ENCODE measurements at regions not wholly inside any gene's neighbourhood (a gene's known extent, or its start where the extent isn't known, plus 50 kb on each side); places are given as distances from the start of the nearest gene placed in this dataset.

GRCh38 chr13:78816592-78816991, 157.6 kb upstream of the OBI1 start:
- H3K9me3 ChIP-seq = no peaks in the 10 kb centered on the region
- no peak overlapping the region for H3K4me3 ChIP-seq
- H3K4me1 ChIP-seq = no peaks in the 10 kb centered on the region
- no peaks in the 10 kb centered on the region for H3K36me3 ChIP-seq
- intact Hi-C loops (cut with DNase I) = no loop called here
- H3K27me3 ChIP-seq = no peaks in the 10 kb centered on the region
- H3K9ac ChIP-seq (ENCODE audit: low read depth in 2 of 2, low read length in 2 of 2) = no peak overlapping the region
- DNase-seq = no peak
- no peak overlapping the region for H3K27ac ChIP-seq
- TF ChIP-seq, protein P1, sequence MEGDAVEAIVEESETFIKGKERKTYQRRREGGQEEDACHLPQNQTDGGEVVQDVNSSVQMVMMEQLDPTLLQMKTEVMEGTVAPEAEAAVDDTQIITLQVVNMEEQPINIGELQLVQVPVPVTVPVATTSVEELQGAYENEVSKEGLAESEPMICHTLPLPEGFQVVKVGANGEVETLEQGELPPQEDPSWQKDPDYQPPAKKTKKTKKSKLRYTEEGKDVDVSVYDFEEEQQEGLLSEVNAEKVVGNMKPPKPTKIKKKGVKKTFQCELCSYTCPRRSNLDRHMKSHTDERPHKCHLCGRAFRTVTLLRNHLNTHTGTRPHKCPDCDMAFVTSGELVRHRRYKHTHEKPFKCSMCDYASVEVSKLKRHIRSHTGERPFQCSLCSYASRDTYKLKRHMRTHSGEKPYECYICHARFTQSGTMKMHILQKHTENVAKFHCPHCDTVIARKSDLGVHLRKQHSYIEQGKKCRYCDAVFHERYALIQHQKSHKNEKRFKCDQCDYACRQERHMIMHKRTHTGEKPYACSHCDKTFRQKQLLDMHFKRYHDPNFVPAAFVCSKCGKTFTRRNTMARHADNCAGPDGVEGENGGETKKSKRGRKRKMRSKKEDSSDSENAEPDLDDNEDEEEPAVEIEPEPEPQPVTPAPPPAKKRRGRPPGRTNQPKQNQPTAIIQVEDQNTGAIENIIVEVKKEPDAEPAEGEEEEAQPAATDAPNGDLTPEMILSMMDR (IDR thresholded peaks at IDR 0.05) = no peak

DNA sequence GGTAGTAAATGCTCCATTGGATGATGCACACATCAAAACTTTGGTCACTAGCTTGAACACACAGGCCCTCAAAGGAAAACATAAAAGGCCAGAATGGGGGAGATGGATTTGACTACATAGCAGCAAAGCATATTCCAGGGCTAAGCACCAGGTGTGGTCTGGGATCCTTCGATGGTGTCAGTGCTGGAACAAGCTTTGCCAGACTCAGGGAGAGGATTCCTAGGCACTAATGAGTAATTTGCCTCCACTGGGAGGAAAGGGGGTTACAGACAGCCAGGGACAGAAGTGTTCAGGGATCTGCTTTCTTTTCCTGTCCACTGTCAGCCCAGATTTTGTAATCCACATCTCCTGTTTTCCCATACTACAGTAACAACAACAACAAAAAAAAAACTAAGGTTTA, 157.2 kb upstream of the OBI1 start:
- H3K9me3 ChIP-seq = no peaks in the 10 kb centered on the region
- H3K36me3 ChIP-seq = no peaks in the 10 kb centered on the region
- H3K27ac ChIP-seq = no peak overlapping the region
- H3K27me3 ChIP-seq = no peaks in the 10 kb centered on the region
- intact Hi-C loops (cut with DNase I) = no loop called here
- TF ChIP-seq, protein P1 (IDR thresholded peaks at IDR 0.05) = no peak
- no peak for DNase-seq
- no peak overlapping the region for H3K4me3 ChIP-seq
- H3K9ac ChIP-seq (ENCODE audit: low read depth in 2 of 2, low read length in 2 of 2) = no peak overlapping the region
- H3K4me1 ChIP-seq = no peaks in the 10 kb centered on the region

DNA sequence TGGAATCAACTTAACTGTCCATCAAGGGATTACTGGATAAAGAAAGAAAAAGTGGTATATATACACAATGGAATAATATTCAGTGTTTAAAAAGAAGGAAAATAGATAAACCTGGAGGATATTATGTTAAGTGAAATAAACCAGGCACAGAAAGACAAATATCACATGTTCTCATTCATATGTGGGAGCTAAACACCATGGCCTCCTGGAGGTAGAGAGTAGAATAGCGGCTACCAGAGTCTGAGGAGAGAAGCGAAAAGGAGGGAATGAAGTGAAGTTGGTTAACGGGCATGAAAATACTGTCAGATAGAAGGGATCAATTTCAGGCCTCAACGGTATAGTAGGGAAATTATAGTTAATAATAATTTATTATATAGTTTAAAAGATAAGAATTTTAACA, 147.5 kb upstream of the OBI1 start:
- no peak overlapping the region for H3K4me3 ChIP-seq
- DNase-seq = no peak
- no peak overlapping the region for H3K27ac ChIP-seq
- TF ChIP-seq, protein P1 (IDR thresholded peaks at IDR 0.05) = no peak
- H3K4me1 ChIP-seq = no peaks in the 10 kb centered on the region
- intact Hi-C loops (cut with DNase I) = no loop called here
- no peaks in the 10 kb centered on the region for H3K9me3 ChIP-seq
- H3K27me3 ChIP-seq = no peaks in the 10 kb centered on the region
- H3K9ac ChIP-seq (ENCODE audit: low read depth in 2 of 2, low read length in 2 of 2) = no peak overlapping the region
- no peaks in the 10 kb centered on the region for H3K36me3 ChIP-seq

- no peak for DNase-seq
- Histone ChIP-seq H3K9me3 (no peaks in the 10 kb centered on the region), H3K4me1 (no peaks in the 10 kb centered on the region), H3K4me3 (no peak overlapping the region), H3K9ac (ENCODE audit: low read depth in 2 of 2, low read length in 2 of 2) (no peak overlapping the region), H3K36me3 (no peaks in the 10 kb centered on the region), H3K27ac (no peak overlapping the region), H3K27me3 (no peaks in the 10 kb centered on the region)
- TF ChIP-seq, protein P1 (IDR thresholded peaks at IDR 0.05) = no peak
- intact Hi-C loops (cut with DNase I) = no loop called here
Observed at GRCh38 chr13:78802912-78803311, 144.0 kb upstream of the OBI1 start.

DNA sequence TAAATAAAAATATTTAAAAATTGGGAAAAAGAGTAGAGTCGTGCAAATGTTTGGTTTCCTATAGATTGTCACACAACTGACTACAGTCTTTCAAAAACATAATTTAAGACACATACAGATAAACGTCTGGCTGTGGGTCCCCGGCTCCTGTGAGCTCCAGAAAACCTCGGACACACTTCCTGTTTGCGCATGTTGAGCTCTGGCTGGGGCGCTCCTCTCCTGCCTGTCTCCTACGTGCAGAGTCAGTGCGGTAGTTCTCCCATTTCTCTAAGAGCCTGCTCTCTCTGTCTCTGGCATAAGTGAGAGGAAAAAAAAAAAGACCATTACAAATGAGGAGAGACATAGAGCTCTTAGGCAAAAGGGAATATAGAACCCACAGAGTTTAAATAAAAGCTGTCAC, 128.2 kb upstream of the OBI1 start:
- Histone ChIP-seq H3K27me3 (no peaks in the 10 kb centered on the region), H3K4me3 (no peak overlapping the region), H3K36me3 (no peaks in the 10 kb centered on the region), H3K9me3 (no peaks in the 10 kb centered on the region), H3K9ac (ENCODE audit: low read depth in 2 of 2, low read length in 2 of 2) (no peak overlapping the region), H3K4me1 (no peaks in the 10 kb centered on the region), H3K27ac (no peak overlapping the region)
- intact Hi-C loops (cut with DNase I) = no loop called here
- TF ChIP-seq, protein P1 (IDR thresholded peaks at IDR 0.05) = no peak
- DNase-seq = no peak

GRCh38 chr13:78786459-78786858, 127.5 kb upstream of the OBI1 start:
- intact Hi-C loops (cut with DNase I) = no loop called here

More at GRCh38 chr13:78786459-78786858, 127.5 kb upstream of the OBI1 start:
- H3K9me3 ChIP-seq = no peaks in the 10 kb centered on the region
- no peak overlapping the region for H3K9ac ChIP-seq (ENCODE audit: low read depth in 2 of 2, low read length in 2 of 2)
- H3K27ac ChIP-seq = no peak overlapping the region
- H3K4me1 ChIP-seq = no peaks in the 10 kb centered on the region
- no peaks in the 10 kb centered on the region for H3K36me3 ChIP-seq
- TF ChIP-seq, protein P1 (IDR thresholded peaks at IDR 0.05) = no peak
- no peaks in the 10 kb centered on the region for H3K27me3 ChIP-seq
- no peak overlapping the region for H3K4me3 ChIP-seq
- no peak for DNase-seq
